Esophagus muscularis mucosa (tissue), 4 donors: ENCODE measurements at regions not wholly inside any gene's neighbourhood (a gene's known extent, or its start where the extent isn't known, plus 50 kb on each side); places are given as distances from the start of the nearest gene placed in this dataset.

Source experiments
- DNase-seq: peaks from one replicate; pipeline ENCODE4 v3.0.0-alpha.2; 2017; ENCODE audit errors: extremely low spot score
- H3K27ac ChIP-seq, 4 donors: fragments of 200-600 bp; sonication (generic); replicated peaks in 1 of 4; 1 replicate in 3 of 4; 2 replicates in 1 of 4; pipeline ENCODE4 v1.5.1; 2016 to 2019; ENCODE audit warnings: mild to moderate bottlenecking in 1 of 4
- H3K27me3 ChIP-seq, 4 donors: fragments of 200-600 bp; sonication (generic); one replicate each; pipeline versions ENCODE4 v1.5.1 to v1.6.0; 2016 to 2019
- H3K36me3 ChIP-seq, 4 donors: fragments of 200-600 bp; sonication (generic); one replicate each; pipeline ENCODE4 v1.5.1; 2016 to 2019
- H3K4me1 ChIP-seq, 4 donors: fragments of 200-600 bp; sonication (generic); one replicate each; pipeline ENCODE4 v1.5.1; 2016 to 2019
- H3K4me3 ChIP-seq, 4 donors: fragments of 200-600 bp; sonication (generic); 1 replicate in 2 of 4; 2 replicates in 2 of 4; pipeline ENCODE4 v1.5.1; 2016 to 2019; ENCODE audit warnings: mild to moderate bottlenecking in 4 of 4, moderate library complexity in 1 of 4
- H3K9me3 ChIP-seq, 4 donors: fragments of 200-600 bp; sonication (generic); 1 replicate in 3 of 4; 2 replicates in 1 of 4; pipeline ENCODE4 v1.5.1; 2016 to 2019
- EP300 ChIP-seq: sonication (generic); formaldehyde crosslinking; IDR thresholded peaks from one replicate; pipeline ENCODE4 v1.6.1; 2017; ENCODE audit warnings: antibody characterized with exemption
- POLR2A ChIP-seq: fragments of 450-650 bp; IDR thresholded peaks from one replicate; pipeline ENCODE4 v1.6.1; 2017; ENCODE audit warnings: antibody characterized with exemption, moderate library complexity, mild to moderate bottlenecking, low read depth
- POLR2AphosphoS5 ChIP-seq, 2 donors: sonication (generic); formaldehyde crosslinking; IDR thresholded peaks; one replicate each; pipeline ENCODE4 v1.6.1; 2017; ENCODE audit warnings: antibody characterized with exemption in 2 of 2
- WGBS: methylation state at CpG from one replicate; pipeline ENCODE4 v1.1.5; 2018; 5-methylcytosine and 5-hydroxymethylcytosine counted together
- intact Hi-C: fragments of 100-400 bp; cut with DNase I; formaldehyde crosslinking; loops from one replicate; pipeline ENCODE4 v1.15.1; 2023
- TF ChIP-seq, protein P1 (sequence below), 3 experiments: fragments of 200-600 bp in 2 of 3; fragments of 450-650 bp in 1 of 3; sonication (generic) in 2 of 3; IDR thresholded peaks; one replicate each; pipeline ENCODE4 v1.5.1; 2017 to 2019; ENCODE audit warnings: antibody characterized with exemption in 3 of 3, mild to moderate bottlenecking in 2 of 3, moderate library complexity in 1 of 3

DNA sequence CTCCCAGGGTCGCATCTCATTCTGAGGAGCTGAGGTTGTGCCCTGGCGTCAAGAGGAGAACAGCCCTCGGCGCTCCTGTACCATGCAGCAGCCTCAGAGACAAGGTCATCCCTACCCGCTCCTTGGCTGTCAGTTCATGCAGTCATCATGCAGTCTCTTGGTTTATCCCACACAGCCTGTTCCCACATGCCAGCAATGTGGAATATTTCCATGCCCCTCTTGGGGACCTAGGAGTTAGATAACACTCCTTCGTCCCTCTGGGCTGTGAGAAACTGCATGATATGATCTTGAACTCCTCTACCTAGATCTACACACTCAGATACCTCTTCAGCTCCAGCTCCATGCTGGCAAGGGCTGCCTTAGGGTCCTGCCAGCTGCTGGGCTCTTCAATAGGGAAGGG lies 97.6 kb downstream of the BOD1 start:
- Histone ChIP-seq H3K9me3 (no peaks in the 10 kb centered on the region), H3K27me3 (no peaks in the 10 kb centered on the region), H3K36me3 (no peaks in the 10 kb centered on the region), H3K4me1 (peaks cover 0 to under 1% (median 0%) of the 10 kb centered on the region in 4 donors), H3K27ac (no peak overlapping the region), H3K4me3 (no peak overlapping the region)
- no peak for TF ChIP-seq EP300
- TF ChIP-seq, protein P1, sequence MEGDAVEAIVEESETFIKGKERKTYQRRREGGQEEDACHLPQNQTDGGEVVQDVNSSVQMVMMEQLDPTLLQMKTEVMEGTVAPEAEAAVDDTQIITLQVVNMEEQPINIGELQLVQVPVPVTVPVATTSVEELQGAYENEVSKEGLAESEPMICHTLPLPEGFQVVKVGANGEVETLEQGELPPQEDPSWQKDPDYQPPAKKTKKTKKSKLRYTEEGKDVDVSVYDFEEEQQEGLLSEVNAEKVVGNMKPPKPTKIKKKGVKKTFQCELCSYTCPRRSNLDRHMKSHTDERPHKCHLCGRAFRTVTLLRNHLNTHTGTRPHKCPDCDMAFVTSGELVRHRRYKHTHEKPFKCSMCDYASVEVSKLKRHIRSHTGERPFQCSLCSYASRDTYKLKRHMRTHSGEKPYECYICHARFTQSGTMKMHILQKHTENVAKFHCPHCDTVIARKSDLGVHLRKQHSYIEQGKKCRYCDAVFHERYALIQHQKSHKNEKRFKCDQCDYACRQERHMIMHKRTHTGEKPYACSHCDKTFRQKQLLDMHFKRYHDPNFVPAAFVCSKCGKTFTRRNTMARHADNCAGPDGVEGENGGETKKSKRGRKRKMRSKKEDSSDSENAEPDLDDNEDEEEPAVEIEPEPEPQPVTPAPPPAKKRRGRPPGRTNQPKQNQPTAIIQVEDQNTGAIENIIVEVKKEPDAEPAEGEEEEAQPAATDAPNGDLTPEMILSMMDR (IDR thresholded peaks at IDR 0.05): no peak
- TF ChIP-seq POLR2A: no peak
- WGBS: 93% methylated on average over 6 of the region's 6 CpGs
- peak; percentile 82 for DNase-seq
- intact Hi-C loops: no loop called here

DNA sequence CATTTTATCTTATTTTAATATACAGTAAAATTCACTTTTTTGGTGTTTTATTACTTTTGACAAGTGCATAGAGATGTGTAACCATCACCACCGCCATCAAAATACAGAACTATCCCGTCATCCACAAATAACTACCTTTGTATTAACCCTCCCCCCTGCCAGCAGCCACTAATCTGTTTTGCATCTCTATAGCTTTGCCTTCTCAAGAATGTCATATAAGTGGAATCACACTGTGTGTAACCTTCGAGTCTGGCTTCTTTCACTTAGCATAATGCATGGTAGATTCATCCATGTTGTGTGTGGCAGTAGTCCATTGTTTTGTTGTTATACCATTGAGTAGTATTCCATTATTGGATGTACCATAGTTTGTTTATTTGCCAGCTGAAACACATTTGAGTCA lies 98.8 kb downstream of the BOD1 start:
- TF ChIP-seq EP300 (no peak), POLR2AphosphoS5 (IDR thresholded peaks at IDR 0.05) (no peak), POLR2A (no peak)
- TF ChIP-seq, protein P1 (IDR thresholded peaks at IDR 0.05): no peak
- H3K27ac ChIP-seq: no peak overlapping the region
- no peaks in the 10 kb centered on the region for H3K4me1 ChIP-seq
- no peaks in the 10 kb centered on the region for H3K9me3 ChIP-seq
- H3K27me3 ChIP-seq: no peaks in the 10 kb centered on the region
- WGBS: 77% methylated on average over 3 of the region's 3 CpGs
- DNase-seq: peak; percentile 42
- intact Hi-C loops: no loop called here
- no peaks in the 10 kb centered on the region for H3K36me3 ChIP-seq
- no peak overlapping the region for H3K4me3 ChIP-seq

GRCh38 chr5:173515526-173515925 lies 100.9 kb downstream of the BOD1 start:
- Histone ChIP-seq H3K4me3 (no peak overlapping the region), H3K4me1 (no peaks in the 10 kb centered on the region), H3K27me3 (no peaks in the 10 kb centered on the region), H3K27ac (no peak overlapping the region), H3K36me3 (no peaks in the 10 kb centered on the region), H3K9me3 (no peaks in the 10 kb centered on the region)
- intact Hi-C loops: no loop called here
- 60% methylated on average over 1 of the region's 1 CpG for WGBS
- peak; percentile 34 for DNase-seq
- TF ChIP-seq, protein P1 (IDR thresholded peaks at IDR 0.05): no peak
- no peak for TF ChIP-seq POLR2AphosphoS5 (IDR thresholded peaks at IDR 0.05)
- TF ChIP-seq EP300: no peak
- no peak for TF ChIP-seq POLR2A

GRCh38 chr5:173514661-173515060 lies 101.8 kb downstream of the BOD1 start:
- Histone ChIP-seq H3K9me3 (no peaks in the 10 kb centered on the region), H3K4me1 (no peaks in the 10 kb centered on the region), H3K27ac (no peak overlapping the region), H3K27me3 (no peaks in the 10 kb centered on the region), H3K36me3 (no peaks in the 10 kb centered on the region), H3K4me3 (no peak overlapping the region)
- 84% methylated on average over 2 of the region's 2 CpGs for WGBS
- intact Hi-C loops: no loop called here
- no peak for TF ChIP-seq EP300
- TF ChIP-seq POLR2A: no peak
- TF ChIP-seq POLR2AphosphoS5 (IDR thresholded peaks at IDR 0.05): no peak
- TF ChIP-seq, protein P1 (IDR thresholded peaks at IDR 0.05): no peak
- DNase-seq: peak; percentile 55

- Histone ChIP-seq H3K4me1 (no peaks in the 10 kb centered on the region), H3K4me3 (no peak overlapping the region), H3K27ac (no peak overlapping the region), H3K36me3 (no peaks in the 10 kb centered on the region), H3K27me3 (no peaks in the 10 kb centered on the region), H3K9me3 (no peaks in the 10 kb centered on the region)
- TF ChIP-seq POLR2A: no peak
- intact Hi-C loops: no loop called here
- DNase-seq: no peak
Measured at GRCh38 chr5:173513521-173513991, 102.9 kb downstream of the BOD1 start.
